Right atrium auricular region (tissue), 2 donors: ENCODE measurements at regions not wholly inside any gene's neighbourhood (a gene's known extent, or its start where the extent isn't known, plus 50 kb on each side); places are given as distances from the start of the nearest gene placed in this dataset.

Experiments used
- DNase-seq: peaks from one replicate; pipeline ENCODE4 v3.0.0-alpha.2; 2019; ENCODE audit warnings: low spot score
- H3K27ac ChIP-seq, 2 donors: fragments of 200-600 bp; sonication (generic); 1 replicate in 1 of 2; 2 replicates in 1 of 2; pipeline ENCODE4 v1.5.1; 2016 to 2019
- H3K27me3 ChIP-seq, 2 donors: fragments of 200-600 bp; sonication (generic); one replicate each; pipeline versions ENCODE4 v1.5.1 to v1.6.0; 2017 to 2019
- H3K36me3 ChIP-seq: fragments of 200-600 bp; sonication (generic); one replicate; pipeline ENCODE4 v1.5.1; 2016
- H3K4me1 ChIP-seq, 2 donors: fragments of 200-600 bp; sonication (generic); one replicate each; pipeline versions ENCODE4 v1.5.1 to v1.6.0; 2017 to 2019
- H3K4me3 ChIP-seq, 2 donors: fragments of 200-600 bp; sonication (generic); 1 replicate in 1 of 2; 2 replicates in 1 of 2; pipeline ENCODE4 v1.5.1; 2017 to 2019; ENCODE audit warnings: mild to moderate bottlenecking in 1 of 2, moderate library complexity in 1 of 2
- H3K9me3 ChIP-seq, 2 donors: fragments of 200-600 bp; sonication (generic); one replicate each; pipeline ENCODE4 v1.5.1; 2019
- TF ChIP-seq, protein P1 (sequence below), 2 donors: fragments of 200-600 bp; sonication (generic); IDR thresholded peaks; one replicate each; pipeline ENCODE4 v1.5.1; 2019; ENCODE audit warnings: antibody characterized with exemption in 2 of 2

- Histone ChIP-seq H3K27me3 (no peaks in the 10 kb centered on the region), H3K4me3 (no peak overlapping the region), H3K27ac (no peak overlapping the region), H3K4me1 (no peaks in the 10 kb centered on the region), H3K9me3 (peaks cover 0 to 3% of the 10 kb centered on the region in 2 donors), H3K36me3 (no peaks in the 10 kb centered on the region)
- no peak for DNase-seq
- TF ChIP-seq, protein P1, sequence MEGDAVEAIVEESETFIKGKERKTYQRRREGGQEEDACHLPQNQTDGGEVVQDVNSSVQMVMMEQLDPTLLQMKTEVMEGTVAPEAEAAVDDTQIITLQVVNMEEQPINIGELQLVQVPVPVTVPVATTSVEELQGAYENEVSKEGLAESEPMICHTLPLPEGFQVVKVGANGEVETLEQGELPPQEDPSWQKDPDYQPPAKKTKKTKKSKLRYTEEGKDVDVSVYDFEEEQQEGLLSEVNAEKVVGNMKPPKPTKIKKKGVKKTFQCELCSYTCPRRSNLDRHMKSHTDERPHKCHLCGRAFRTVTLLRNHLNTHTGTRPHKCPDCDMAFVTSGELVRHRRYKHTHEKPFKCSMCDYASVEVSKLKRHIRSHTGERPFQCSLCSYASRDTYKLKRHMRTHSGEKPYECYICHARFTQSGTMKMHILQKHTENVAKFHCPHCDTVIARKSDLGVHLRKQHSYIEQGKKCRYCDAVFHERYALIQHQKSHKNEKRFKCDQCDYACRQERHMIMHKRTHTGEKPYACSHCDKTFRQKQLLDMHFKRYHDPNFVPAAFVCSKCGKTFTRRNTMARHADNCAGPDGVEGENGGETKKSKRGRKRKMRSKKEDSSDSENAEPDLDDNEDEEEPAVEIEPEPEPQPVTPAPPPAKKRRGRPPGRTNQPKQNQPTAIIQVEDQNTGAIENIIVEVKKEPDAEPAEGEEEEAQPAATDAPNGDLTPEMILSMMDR (IDR thresholded peaks at IDR 0.05), result no peak
These were observed 803.7 kb upstream of the TMEM132C start for GRCh38 chr12:127463237-127463636.

DNA sequence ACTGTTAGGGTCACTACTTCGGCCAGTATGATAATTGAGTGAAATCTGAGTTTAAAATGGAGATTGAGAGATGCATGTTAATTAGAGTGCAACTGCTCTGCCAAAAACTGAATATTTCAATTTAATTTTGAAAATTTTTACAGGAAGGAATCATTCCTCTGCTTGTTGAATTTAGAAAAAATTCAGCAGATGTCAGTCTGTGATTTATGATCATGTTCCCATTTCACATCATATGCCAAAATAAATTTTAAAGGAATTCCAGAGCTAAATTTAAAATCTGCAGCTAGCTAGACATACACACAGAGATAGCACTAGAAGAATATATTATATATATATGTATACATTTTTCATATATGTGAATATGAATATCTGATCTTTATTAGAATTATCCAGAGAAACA lies 797.6 kb upstream of the TMEM132C start:
- no peaks in the 10 kb centered on the region for H3K36me3 ChIP-seq
- no peaks in the 10 kb centered on the region for H3K27me3 ChIP-seq
- H3K9me3 ChIP-seq, result no peaks in the 10 kb centered on the region
- no peak overlapping the region for H3K4me3 ChIP-seq
- no peaks in the 10 kb centered on the region for H3K4me1 ChIP-seq
- TF ChIP-seq, protein P1 (IDR thresholded peaks at IDR 0.05), result no peak
- no peak for DNase-seq
- no peak overlapping the region for H3K27ac ChIP-seq

GRCh38 chr12:127473766-127474165 lies 793.2 kb upstream of the TMEM132C start:
- no peak for DNase-seq
- Histone ChIP-seq H3K27me3 (no peaks in the 10 kb centered on the region), H3K4me1 (no peaks in the 10 kb centered on the region), H3K4me3 (no peak overlapping the region), H3K27ac (no peak overlapping the region), H3K9me3 (no peaks in the 10 kb centered on the region), H3K36me3 (no peaks in the 10 kb centered on the region)
- TF ChIP-seq, protein P1 (IDR thresholded peaks at IDR 0.05), result no peak

DNA sequence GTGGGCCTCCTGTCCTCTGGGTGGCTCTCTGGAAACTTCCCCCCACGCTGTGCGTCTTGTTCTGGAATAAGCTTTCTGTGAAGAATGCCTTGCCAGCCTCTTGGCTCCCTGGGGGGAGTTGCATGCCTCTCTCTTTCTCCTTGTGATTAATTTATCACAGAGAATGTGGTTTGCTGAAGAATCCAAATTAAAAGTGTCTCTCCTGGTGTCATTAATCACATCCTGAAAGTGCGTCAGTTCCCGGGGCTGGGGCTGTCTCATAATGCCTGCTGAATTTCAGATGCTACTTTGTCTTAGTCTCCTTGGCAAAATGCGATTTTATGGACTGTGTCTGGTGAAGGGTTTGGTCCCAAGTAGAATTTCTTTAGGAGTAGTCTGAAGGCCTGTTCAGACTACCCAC lies 787.7 kb upstream of the TMEM132C start:
- DNase-seq, result no peak
- no peak overlapping the region for H3K27ac ChIP-seq
- no peaks in the 10 kb centered on the region for H3K4me1 ChIP-seq
- H3K9me3 ChIP-seq, result no peaks in the 10 kb centered on the region
- TF ChIP-seq, protein P1 (IDR thresholded peaks at IDR 0.05), result no peak
- no peaks in the 10 kb centered on the region for H3K36me3 ChIP-seq
- H3K4me3 ChIP-seq, result no peak overlapping the region
- no peaks in the 10 kb centered on the region for H3K27me3 ChIP-seq

- H3K27ac ChIP-seq, result no peak overlapping the region
- H3K27me3 ChIP-seq, result no peaks in the 10 kb centered on the region
- H3K4me1 ChIP-seq, result no peaks in the 10 kb centered on the region
- no peak overlapping the region for H3K4me3 ChIP-seq
- H3K36me3 ChIP-seq, result no peaks in the 10 kb centered on the region
- TF ChIP-seq, protein P1 (IDR thresholded peaks at IDR 0.05), result no peak
- no peaks in the 10 kb centered on the region for H3K9me3 ChIP-seq
- no peak for DNase-seq
These were observed 786.1 kb upstream of the TMEM132C start for GRCh38 chr12:127480775-127481314.

DNA sequence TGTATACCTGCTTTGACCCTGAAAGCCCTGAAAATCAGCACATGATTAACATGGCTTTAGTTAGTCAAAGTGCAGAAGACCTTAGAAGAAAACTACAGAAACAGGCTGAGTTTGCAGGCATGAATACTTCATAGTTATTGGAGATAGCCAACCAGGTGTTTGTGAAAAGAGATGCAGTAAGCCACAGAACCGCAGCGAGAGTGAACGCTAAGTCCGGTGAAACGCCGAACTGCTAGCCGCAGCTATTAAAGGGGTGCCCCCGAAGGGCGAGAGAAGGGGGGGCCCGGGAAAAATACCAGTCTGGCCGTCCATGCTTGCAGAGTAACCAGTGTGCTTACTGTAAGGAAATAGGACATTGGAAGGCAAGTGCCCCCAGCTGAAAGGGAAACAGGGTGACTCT lies 784.0 kb upstream of the TMEM132C start:
- Histone ChIP-seq H3K27ac (no peak overlapping the region), H3K36me3 (no peaks in the 10 kb centered on the region), H3K4me3 (no peak overlapping the region), H3K9me3 (no peaks in the 10 kb centered on the region), H3K4me1 (no peaks in the 10 kb centered on the region), H3K27me3 (no peaks in the 10 kb centered on the region)
- TF ChIP-seq, protein P1 (IDR thresholded peaks at IDR 0.05), result no peak
- no peak for DNase-seq
